ENCODE measurements at regions not wholly inside any gene's neighbourhood (a gene's known extent, or its start where the extent isn't known, plus 50 kb on each side); places are given as distances from the start of the nearest gene placed in this dataset.

DNA sequence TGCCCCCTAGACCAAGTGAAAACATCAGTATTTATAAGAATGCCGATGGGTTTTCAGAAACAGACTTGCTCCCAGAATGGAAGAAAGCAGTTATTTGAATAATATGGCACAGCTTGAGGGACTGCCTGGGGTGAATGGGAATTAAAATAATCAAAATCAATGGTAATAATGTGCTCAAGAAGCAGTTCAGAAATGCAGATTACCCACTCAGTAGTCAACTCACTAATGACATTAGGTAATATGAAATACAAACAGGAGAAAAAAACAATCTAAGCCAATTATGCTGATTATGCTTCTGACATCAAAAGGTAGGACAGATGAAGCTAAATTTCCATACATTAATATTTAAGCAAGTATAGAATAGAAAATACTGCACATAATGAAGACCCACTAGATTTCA, 179.3 kb downstream of the ENC1 start:
- H3K36me3 ChIP-seq (ENCODE audit: control insufficient read depth in 2 of 2, insufficient read depth in 1 of 2, low read length in 2 of 2), result no peaks in the 10 kb centered on the region
- H3K4me3 ChIP-seq (ENCODE audit: low read depth, low read length), result no peak overlapping the region
- no peaks in the 10 kb centered on the region for H3K4me1 ChIP-seq (ENCODE audit: control insufficient read depth, insufficient read depth, low read length)
- no peak overlapping the region for H3K27ac ChIP-seq (ENCODE audit: extremely low read depth, low read depth, low read length)
- ChIA-PET CTCF (no interaction called here), POLR2A (no interaction called here)
- no peaks in the 10 kb centered on the region for H3K9me3 ChIP-seq (ENCODE audit: control insufficient read depth, insufficient read depth, low read depth, low read length)
- no peak for TF ChIP-seq ZNF211 (tag by site-specific recombination; IDR thresholded peaks at IDR 0.05; ENCODE audit: low read depth)
- no peak for TF ChIP-seq HOXA7 (CRISPR knock-in tag; IDR thresholded peaks at IDR 0.05; ENCODE audit: borderline replicate concordance)

DNA sequence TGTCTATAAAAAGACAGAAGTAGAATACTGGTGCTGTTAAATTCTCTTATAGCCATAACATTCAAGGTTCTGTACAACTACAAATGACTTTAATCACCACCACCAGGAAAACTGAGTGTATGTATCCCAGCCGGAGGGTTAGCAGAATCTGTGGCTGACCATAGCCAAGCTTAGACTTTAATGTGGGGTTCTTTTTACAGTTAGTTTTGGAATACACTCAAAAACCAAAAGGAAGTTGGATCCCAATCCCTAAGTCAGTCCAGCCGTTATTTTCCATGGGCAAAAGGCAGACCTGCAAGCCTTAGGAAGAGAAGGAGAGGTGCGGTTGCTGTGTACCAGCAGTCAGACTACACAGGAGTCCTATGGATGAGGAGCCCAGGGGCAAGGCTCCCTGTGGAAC, 179.8 kb downstream of the ENC1 start:
- POLR2A ChIA-PET, result no interaction called here
- Histone ChIP-seq H3K4me3 (ENCODE audit: low read depth, low read length) (no peak overlapping the region), H3K27ac (ENCODE audit: extremely low read depth, low read depth, low read length) (no peak overlapping the region), H3K36me3 (ENCODE audit: control insufficient read depth in 2 of 2, insufficient read depth in 1 of 2, low read length in 2 of 2) (no peaks in the 10 kb centered on the region), H3K4me1 (ENCODE audit: control insufficient read depth, insufficient read depth, low read length) (no peaks in the 10 kb centered on the region), H3K9me3 (ENCODE audit: control insufficient read depth, insufficient read depth, low read depth, low read length) (no peaks in the 10 kb centered on the region)
- CTCF ChIA-PET, result interaction anchor here (0.6 kb wide), 2 partner anchors 869 to 1044 kb away, joined by 4 to 5 read pairs; no protein-coding TSS in a partner anchor
- no peak for TF ChIP-seq ZNF324 (tag by site-specific recombination; IDR thresholded peaks at IDR 0.05)
- TF ChIP-seq ZNF843 (tag by site-specific recombination; IDR thresholded peaks at IDR 0.05), result no peak
- TF ChIP-seq ZNF248 (tag by site-specific recombination; IDR thresholded peaks at IDR 0.05), result no peak
- TF ChIP-seq ZNF624 (tag by site-specific recombination; IDR thresholded peaks at IDR 0.05), result no peak
- no peak for TF ChIP-seq ZNF785 (tag by site-specific recombination; IDR thresholded peaks at IDR 0.05)
- TF ChIP-seq ZNF521 (tag by site-specific recombination; IDR thresholded peaks at IDR 0.05), result no peak
- TF ChIP-seq, protein P1, sequence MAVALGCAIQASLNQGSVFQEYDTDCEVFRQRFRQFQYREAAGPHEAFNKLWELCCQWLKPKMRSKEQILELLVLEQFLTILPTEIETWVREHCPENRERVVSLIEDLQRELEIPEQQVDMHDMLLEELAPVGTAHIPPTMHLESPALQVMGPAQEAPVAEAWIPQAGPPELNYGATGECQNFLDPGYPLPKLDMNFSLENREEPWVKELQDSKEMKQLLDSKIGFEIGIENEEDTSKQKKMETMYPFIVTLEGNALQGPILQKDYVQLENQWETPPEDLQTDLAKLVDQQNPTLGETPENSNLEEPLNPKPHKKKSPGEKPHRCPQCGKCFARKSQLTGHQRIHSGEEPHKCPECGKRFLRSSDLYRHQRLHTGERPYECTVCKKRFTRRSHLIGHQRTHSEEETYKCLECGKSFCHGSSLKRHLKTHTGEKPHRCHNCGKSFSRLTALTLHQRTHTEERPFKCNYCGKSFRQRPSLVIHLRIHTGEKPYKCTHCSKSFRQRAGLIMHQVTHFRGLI (tag by site-specific recombination; IDR thresholded peaks at IDR 0.05), result no peak
- TF ChIP-seq ZNF157 (tag by site-specific recombination; IDR thresholded peaks at IDR 0.05), result no peak
- TF ChIP-seq ZNF621 (tag by site-specific recombination; IDR thresholded peaks at IDR 0.05), result no peak

DNA sequence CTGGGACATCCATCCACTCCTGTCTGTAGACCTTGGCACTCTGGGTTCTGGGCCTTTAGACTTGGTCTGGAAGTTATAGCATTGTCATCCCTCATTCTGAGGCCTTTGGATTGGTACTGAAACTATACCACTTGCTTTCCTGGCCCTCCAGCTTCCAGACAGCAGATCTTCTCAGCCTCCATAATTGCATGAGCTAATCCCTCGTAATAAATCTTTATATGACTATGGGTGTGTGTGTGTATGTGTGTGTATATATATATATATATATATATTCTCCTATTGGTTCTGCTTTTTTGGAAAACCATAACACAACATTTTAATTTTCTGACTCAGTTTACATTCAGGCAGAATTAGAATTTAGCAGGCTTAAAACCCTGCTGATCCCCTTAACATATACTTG, 180.5 kb downstream of the ENC1 start:
- no peak for TF ChIP-seq GFI1B (tag by site-specific recombination; IDR thresholded peaks at IDR 0.05)
- no peak for TF ChIP-seq ZNF174 (tag by site-specific recombination; IDR thresholded peaks at IDR 0.05)
- TF ChIP-seq ZNF121 (tag by site-specific recombination; IDR thresholded peaks at IDR 0.05), result no peak
- no peak for TF ChIP-seq ZNF350 (tag by site-specific recombination; IDR thresholded peaks at IDR 0.05)
- TF ChIP-seq ZNF114 (tag by site-specific recombination; IDR thresholded peaks at IDR 0.05), result no peak
- TF ChIP-seq, protein P2, sequence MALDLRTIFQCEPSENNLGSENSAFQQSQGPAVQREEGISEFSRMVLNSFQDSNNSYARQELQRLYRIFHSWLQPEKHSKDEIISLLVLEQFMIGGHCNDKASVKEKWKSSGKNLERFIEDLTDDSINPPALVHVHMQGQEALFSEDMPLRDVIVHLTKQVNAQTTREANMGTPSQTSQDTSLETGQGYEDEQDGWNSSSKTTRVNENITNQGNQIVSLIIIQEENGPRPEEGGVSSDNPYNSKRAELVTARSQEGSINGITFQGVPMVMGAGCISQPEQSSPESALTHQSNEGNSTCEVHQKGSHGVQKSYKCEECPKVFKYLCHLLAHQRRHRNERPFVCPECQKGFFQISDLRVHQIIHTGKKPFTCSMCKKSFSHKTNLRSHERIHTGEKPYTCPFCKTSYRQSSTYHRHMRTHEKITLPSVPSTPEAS (tag by site-specific recombination; IDR thresholded peaks at IDR 0.05), result peak; percentile 16; the same call in 1 of the 2 replicates
- TF ChIP-seq, protein P3, sequence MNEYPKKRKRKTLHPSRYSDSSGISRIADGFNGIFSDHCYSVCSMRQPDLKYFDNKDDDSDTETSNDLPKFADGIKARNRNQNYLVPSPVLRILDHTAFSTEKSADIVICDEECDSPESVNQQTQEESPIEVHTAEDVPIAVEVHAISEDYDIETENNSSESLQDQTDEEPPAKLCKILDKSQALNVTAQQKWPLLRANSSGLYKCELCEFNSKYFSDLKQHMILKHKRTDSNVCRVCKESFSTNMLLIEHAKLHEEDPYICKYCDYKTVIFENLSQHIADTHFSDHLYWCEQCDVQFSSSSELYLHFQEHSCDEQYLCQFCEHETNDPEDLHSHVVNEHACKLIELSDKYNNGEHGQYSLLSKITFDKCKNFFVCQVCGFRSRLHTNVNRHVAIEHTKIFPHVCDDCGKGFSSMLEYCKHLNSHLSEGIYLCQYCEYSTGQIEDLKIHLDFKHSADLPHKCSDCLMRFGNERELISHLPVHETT (tag by site-specific recombination; IDR thresholded peaks at IDR 0.05), result no peak
- Histone ChIP-seq H3K36me3 (ENCODE audit: control insufficient read depth in 2 of 2, insufficient read depth in 1 of 2, low read length in 2 of 2) (no peaks in the 10 kb centered on the region), H3K9me3 (ENCODE audit: control insufficient read depth, insufficient read depth, low read depth, low read length) (no peaks in the 10 kb centered on the region), H3K27ac (ENCODE audit: extremely low read depth, low read depth, low read length) (no peak overlapping the region), H3K4me3 (ENCODE audit: low read depth, low read length) (no peak overlapping the region), H3K4me1 (ENCODE audit: control insufficient read depth, insufficient read depth, low read length) (no peaks in the 10 kb centered on the region)
- ChIA-PET CTCF (interaction anchor here (0.6 kb wide), 2 partner anchors 868 to 1043 kb away, joined by 4 to 5 read pairs; no protein-coding TSS in a partner anchor), POLR2A (no interaction called here)

Measured in HEK293 (cell line).